ENCODE measurements at regions not wholly inside any gene's neighbourhood (a gene's known extent, or its start where the extent isn't known, plus 50 kb on each side); places are given as distances from the start of the nearest gene placed in this dataset.

DNA sequence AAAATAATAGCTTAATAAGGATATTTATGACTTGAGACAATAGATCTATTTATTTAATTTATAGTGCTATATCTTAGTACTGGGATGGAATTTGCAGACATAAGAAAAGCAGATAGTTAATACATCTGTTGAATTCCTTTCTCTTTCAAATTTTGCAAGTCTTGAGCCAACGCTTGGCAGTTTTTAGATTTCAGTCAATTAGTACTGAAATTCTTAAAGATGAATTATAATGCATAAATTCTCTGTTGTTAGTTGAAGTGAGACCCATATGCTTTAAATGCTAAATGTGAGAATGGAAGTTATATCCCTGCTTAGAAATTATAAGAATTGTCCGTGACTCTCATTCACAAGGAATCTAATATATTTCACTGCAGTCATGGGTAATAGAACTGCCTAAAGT is 225.1 kb upstream of the ADGRB3 start:
- no peak for DNase-seq (ENCODE audit: insufficient read length, low spot score)
- no peak for FAIRE-seq
- TF ChIP-seq, protein P1, sequence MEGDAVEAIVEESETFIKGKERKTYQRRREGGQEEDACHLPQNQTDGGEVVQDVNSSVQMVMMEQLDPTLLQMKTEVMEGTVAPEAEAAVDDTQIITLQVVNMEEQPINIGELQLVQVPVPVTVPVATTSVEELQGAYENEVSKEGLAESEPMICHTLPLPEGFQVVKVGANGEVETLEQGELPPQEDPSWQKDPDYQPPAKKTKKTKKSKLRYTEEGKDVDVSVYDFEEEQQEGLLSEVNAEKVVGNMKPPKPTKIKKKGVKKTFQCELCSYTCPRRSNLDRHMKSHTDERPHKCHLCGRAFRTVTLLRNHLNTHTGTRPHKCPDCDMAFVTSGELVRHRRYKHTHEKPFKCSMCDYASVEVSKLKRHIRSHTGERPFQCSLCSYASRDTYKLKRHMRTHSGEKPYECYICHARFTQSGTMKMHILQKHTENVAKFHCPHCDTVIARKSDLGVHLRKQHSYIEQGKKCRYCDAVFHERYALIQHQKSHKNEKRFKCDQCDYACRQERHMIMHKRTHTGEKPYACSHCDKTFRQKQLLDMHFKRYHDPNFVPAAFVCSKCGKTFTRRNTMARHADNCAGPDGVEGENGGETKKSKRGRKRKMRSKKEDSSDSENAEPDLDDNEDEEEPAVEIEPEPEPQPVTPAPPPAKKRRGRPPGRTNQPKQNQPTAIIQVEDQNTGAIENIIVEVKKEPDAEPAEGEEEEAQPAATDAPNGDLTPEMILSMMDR (IDR thresholded peaks at IDR 0.05; ENCODE audit: insufficient read depth, missing control alignments) = no peak

GRCh38 chr6:68400396-68400795 is 234.7 kb upstream of the ADGRB3 start:
- TF ChIP-seq, protein P1 (IDR thresholded peaks at IDR 0.05; ENCODE audit: insufficient read depth, missing control alignments) = no peak
- DNase-seq (ENCODE audit: insufficient read length, low spot score) (no peak), FAIRE-seq (no peak)

DNA sequence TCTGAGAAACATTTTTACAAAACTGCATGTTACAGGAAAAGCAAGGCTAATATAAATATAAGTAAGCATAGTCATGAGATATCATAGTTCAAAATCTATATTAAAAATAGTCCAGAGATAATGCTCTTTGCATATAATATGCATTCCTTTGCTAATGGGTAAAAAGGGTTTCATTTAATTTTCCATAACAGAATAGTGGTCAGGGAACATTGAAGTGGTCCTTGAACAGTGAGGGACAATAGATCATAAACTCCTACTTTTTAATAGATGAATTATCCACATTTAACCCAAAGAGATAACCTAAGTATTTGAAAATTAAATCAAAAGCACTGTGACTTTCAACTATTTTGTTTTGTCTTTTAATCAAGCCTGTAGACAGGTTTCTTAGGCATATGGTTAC is 243.1 kb upstream of the ADGRB3 start:
- DNase-seq (ENCODE audit: insufficient read length, low spot score) (no peak), FAIRE-seq (no peak)
- TF ChIP-seq, protein P1 (IDR thresholded peaks at IDR 0.05; ENCODE audit: insufficient read depth, missing control alignments) = no peak

DNA sequence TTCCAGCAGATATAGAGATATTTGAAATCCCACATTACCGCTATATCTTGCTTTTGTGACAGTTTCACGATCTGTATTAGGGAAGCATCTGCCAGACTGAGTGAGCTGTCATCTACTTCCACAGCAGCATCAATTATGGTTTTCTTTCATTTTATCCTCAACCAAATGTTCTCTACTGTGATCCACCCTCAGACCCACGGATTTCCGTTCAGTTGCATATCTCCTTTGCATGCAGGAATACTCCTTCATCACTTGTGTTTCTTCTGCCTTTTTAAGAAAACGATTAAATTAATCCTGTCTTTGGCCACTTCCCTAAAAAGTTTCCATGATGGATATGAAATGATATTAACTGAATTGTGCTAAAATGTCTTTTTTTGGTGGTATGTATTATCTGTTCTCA is 262.1 kb upstream of the ADGRB3 start:
- FAIRE-seq = peak; percentile 6
- TF ChIP-seq, protein P1 (IDR thresholded peaks at IDR 0.05; ENCODE audit: insufficient read depth, missing control alignments) = no peak

DNA sequence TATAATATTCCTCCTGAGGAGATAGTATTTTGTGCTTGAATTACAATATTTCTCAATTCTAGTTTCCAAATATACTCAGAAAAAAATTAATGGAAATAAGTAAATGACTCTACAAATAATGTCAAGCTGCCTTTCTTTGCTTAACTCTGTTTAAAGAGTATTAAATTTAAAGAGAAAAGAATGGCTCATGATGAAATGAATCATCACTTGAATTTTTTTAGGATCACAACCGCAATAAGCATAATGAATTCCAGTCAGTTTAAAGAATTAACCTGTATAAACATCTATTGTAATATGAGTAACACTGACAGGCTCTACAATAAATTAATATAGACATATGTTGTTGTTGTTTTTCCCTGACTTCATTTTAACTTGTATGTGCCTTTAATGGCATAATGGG is 266.2 kb upstream of the ADGRB3 start:
- no peak for DNase-seq (ENCODE audit: insufficient read length, low spot score)
- no peak for FAIRE-seq
- TF ChIP-seq, protein P1 (IDR thresholded peaks at IDR 0.05; ENCODE audit: insufficient read depth, missing control alignments) = no peak

More for the DNA sequence above, 262.1 kb upstream of the ADGRB3 start:
- no peak for DNase-seq (ENCODE audit: insufficient read length, low spot score)

DNA sequence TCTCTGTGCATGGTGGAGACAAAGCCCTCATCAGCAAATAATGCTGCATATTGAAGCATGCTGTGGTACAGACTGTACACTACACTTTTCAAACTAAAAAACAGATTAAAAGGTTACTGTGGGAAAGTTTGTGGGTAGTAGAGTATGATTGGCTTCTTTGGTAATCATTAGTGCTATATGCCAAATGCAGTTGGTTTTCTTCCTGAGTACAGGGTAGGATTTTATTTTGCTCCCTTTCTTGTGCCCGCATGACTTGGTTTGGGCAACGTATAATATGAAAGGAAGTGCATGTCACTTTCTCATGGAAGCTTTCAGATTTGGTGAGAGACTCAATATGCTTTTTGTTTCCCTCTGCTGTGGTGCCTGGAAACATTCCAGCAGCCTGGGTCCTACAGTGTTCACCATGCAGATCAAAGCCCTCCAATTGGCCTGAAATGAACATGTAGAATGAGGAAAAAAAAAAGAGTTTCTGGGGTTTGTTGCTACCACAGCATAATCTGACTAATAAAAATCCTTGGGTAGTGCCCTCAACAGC is 270.7 kb upstream of the ADGRB3 start:
- DNase-seq (ENCODE audit: insufficient read length, low spot score) = no peak
- FAIRE-seq = no peak
- TF ChIP-seq, protein P1 (IDR thresholded peaks at IDR 0.05; ENCODE audit: insufficient read depth, missing control alignments) = no peak

DNA sequence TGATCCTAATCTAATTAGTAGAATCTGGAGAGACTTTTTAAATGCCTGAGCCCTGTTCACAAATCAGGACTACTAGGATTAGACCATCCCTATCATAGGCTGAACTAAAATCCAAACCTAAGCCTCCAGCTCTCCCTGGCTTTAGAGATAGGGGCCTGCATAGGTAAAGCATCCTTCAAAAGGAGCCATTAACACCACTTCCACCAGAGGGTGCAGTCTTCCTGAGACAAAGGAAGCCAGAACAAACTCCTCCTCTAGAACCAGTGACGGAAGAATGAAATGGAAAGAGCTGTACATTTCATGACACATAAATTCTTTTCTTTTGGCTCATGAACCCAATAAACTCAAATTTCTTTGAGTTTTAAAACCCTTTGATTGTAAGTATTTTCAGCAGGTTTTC is 291.2 kb upstream of the ADGRB3 start:
- TF ChIP-seq, protein P1 (IDR thresholded peaks at IDR 0.05; ENCODE audit: insufficient read depth, missing control alignments) = peak; percentile 50
- FAIRE-seq = no peak
- DNase-seq (ENCODE audit: insufficient read length, low spot score) = no peak
